Colonic mucosa (tissue), 4 donors: ENCODE measurements at regions not wholly inside any gene's neighbourhood (a gene's known extent, or its start where the extent isn't known, plus 50 kb on each side); places are given as distances from the start of the nearest gene placed in this dataset.

ENCODE experiments used
- DNase-seq: peaks from one replicate; pipeline ENCODE4 v3.0.0-alpha.2; 2020
- H3K27ac ChIP-seq: fragments of 200-600 bp; one replicate; pipeline ENCODE4 v1.8.0; 2021
- H3K27me3 ChIP-seq: fragments of 200-600 bp; one replicate; pipeline ENCODE4 v1.8.0; 2021
- H3K36me3 ChIP-seq: fragments of 200-600 bp; one replicate; pipeline ENCODE4 v1.8.0; 2021
- H3K4me1 ChIP-seq: fragments of 200-600 bp; one replicate; pipeline ENCODE4 v1.8.0; 2021; ENCODE audit warnings: mild to moderate bottlenecking
- H3K4me3 ChIP-seq: fragments of 200-600 bp; one replicate; pipeline ENCODE4 v1.8.0; 2021
- H3K9ac ChIP-seq, 2 donors: one replicate each; pipeline ENCODE4 v1.7.0; 2013; ENCODE audit warnings: control low read depth in 2 of 2, low read depth in 2 of 2, low read length in 2 of 2
- H3K9me3 ChIP-seq: fragments of 200-600 bp; one replicate; pipeline ENCODE4 v1.8.0; 2021
- intact Hi-C: fragments of 100-400 bp; cut with DNase I; formaldehyde crosslinking; loops from one replicate; pipeline ENCODE4 v1.14.1; 2022
- TF ChIP-seq, protein P1 (sequence below): fragments of 200-600 bp; IDR thresholded peaks from one replicate; pipeline ENCODE4 v1.8.0; 2022; ENCODE audit warnings: antibody characterized with exemption, mild to moderate bottlenecking
- donor health status: healthy.
- donor health status: DM: no; HTN: no; CAD: no.
- donor health status: DM: no; HTN: no; CAD: no.

GRCh38 chr9:116039312-116039711, 114.3 kb upstream of the PAPPA start:
- Histone ChIP-seq H3K9ac (no peak overlapping the region), H3K36me3 (no peaks in the 10 kb centered on the region), H3K27ac (no peak overlapping the region), H3K4me3 (no peak overlapping the region), H3K9me3 (no peaks in the 10 kb centered on the region), H3K27me3 (no peaks in the 10 kb centered on the region), H3K4me1 (no peaks in the 10 kb centered on the region)
- TF ChIP-seq, protein P1, sequence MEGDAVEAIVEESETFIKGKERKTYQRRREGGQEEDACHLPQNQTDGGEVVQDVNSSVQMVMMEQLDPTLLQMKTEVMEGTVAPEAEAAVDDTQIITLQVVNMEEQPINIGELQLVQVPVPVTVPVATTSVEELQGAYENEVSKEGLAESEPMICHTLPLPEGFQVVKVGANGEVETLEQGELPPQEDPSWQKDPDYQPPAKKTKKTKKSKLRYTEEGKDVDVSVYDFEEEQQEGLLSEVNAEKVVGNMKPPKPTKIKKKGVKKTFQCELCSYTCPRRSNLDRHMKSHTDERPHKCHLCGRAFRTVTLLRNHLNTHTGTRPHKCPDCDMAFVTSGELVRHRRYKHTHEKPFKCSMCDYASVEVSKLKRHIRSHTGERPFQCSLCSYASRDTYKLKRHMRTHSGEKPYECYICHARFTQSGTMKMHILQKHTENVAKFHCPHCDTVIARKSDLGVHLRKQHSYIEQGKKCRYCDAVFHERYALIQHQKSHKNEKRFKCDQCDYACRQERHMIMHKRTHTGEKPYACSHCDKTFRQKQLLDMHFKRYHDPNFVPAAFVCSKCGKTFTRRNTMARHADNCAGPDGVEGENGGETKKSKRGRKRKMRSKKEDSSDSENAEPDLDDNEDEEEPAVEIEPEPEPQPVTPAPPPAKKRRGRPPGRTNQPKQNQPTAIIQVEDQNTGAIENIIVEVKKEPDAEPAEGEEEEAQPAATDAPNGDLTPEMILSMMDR: no peak
- intact Hi-C loops: no loop called here
- no peak for DNase-seq

DNA sequence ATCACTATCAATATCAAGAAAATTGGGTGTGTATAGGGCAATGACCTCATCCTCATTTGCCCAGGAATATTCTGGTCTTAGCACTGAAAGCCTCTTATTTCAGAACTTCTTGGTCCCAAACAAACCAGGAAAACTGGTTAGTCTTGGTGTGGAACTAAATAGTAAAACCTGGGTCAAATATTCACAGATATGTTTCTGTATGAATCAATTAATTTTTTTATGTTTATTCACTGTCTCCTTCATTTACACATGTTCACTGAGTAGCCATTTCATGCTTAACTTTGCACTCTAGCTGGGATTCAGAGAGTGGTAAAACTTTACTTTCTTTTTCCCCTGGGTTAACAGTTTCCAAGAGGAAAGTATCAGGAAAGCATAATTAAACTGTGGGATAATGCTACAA, 113.7 kb upstream of the PAPPA start:
- Histone ChIP-seq H3K4me3 (no peak overlapping the region), H3K4me1 (no peaks in the 10 kb centered on the region), H3K36me3 (no peaks in the 10 kb centered on the region), H3K27ac (no peak overlapping the region), H3K27me3 (no peaks in the 10 kb centered on the region), H3K9me3 (no peaks in the 10 kb centered on the region), H3K9ac (no peak overlapping the region)
- DNase-seq: no peak
- intact Hi-C loops: no loop called here
- TF ChIP-seq, protein P1: no peak

- Histone ChIP-seq H3K9ac (no peak overlapping the region), H3K9me3 (no peaks in the 10 kb centered on the region), H3K27me3 (no peaks in the 10 kb centered on the region), H3K36me3 (no peaks in the 10 kb centered on the region), H3K4me3 (no peak overlapping the region), H3K4me1 (no peaks in the 10 kb centered on the region), H3K27ac (no peak overlapping the region)
- intact Hi-C loops: no loop called here
- TF ChIP-seq, protein P1: no peak
- DNase-seq: no peak
Observed at GRCh38 chr9:116042321-116042720, 111.3 kb upstream of the PAPPA start.

GRCh38 chr9:116045083-116045482, 108.5 kb upstream of the PAPPA start:
- Histone ChIP-seq H3K36me3 (no peaks in the 10 kb centered on the region), H3K4me3 (no peak overlapping the region), H3K4me1 (no peaks in the 10 kb centered on the region), H3K9ac (no peak overlapping the region), H3K27ac (no peak overlapping the region), H3K27me3 (no peaks in the 10 kb centered on the region), H3K9me3 (no peaks in the 10 kb centered on the region)
- no peak for DNase-seq
- TF ChIP-seq, protein P1: no peak
- intact Hi-C loops: no loop called here

DNA sequence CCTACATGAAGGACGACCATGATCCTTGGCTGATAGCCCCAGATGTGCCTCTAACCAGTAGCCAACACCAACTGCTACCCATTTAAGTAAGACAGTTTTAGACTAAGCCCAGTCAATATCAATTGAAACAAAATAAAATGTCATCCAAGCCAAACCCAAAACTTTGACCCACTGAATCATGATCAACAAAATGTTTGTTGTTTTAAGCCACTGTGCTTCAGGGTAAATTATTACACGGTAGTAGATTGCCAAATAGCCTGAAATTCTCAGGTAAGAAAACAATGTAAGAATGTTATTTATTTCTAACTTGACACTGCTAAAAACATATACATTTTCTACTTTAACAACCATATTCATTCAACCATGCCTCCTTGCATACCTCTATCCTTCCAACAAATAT, 105.5 kb upstream of the PAPPA start:
- no peak for DNase-seq
- Histone ChIP-seq H3K27ac (no peak overlapping the region), H3K4me1 (no peaks in the 10 kb centered on the region), H3K36me3 (no peaks in the 10 kb centered on the region), H3K27me3 (no peaks in the 10 kb centered on the region), H3K9me3 (no peaks in the 10 kb centered on the region), H3K9ac (no peak overlapping the region), H3K4me3 (no peak overlapping the region)
- intact Hi-C loops: no loop called here
- TF ChIP-seq, protein P1: no peak

DNA sequence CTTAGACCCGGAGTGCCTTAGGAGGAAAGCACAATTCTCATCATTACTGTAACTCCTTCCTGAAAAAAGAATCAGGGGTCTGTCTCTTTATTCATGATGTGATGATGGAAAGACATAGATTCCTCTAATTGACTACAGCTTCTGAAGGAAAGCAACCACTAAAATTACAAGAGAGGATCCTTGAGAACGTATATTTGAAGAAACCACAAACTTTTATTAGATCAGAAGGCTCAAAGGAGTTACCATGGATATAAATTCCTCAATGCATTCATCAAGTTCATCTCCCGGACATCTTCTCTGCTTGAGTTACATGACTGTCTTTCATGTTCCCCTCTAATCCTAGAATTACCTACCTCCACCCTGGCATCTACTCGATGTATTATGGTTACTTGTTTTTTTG, 104.1 kb upstream of the PAPPA start:
- TF ChIP-seq, protein P1: no peak
- H3K9ac ChIP-seq: no peak overlapping the region
- no peaks in the 10 kb centered on the region for H3K9me3 ChIP-seq
- no peaks in the 10 kb centered on the region for H3K27me3 ChIP-seq
- H3K36me3 ChIP-seq: no peaks in the 10 kb centered on the region
- H3K4me1 ChIP-seq: no peaks in the 10 kb centered on the region
- intact Hi-C loops: no loop called here
- H3K4me3 ChIP-seq: no peak overlapping the region
- no peak overlapping the region for H3K27ac ChIP-seq
- DNase-seq: no peak
